Lower lobe of right lung (tissue), 2 donors: ENCODE measurements at regions not wholly inside any gene's neighbourhood (a gene's known extent, or its start where the extent isn't known, plus 50 kb on each side); places are given as distances from the start of the nearest gene placed in this dataset.

Source experiments
- ATAC-seq, 2 donors: fragments of 200-7000 bp; cut with Tn5 transposase; one replicate each; pipeline ENCODE4 v1.9.1; 2020 to 2022; ENCODE audit warnings: mild to moderate bottlenecking in 2 of 2, moderate library complexity in 2 of 2
- DNase-seq: peaks from one replicate; pipeline ENCODE4 v3.0.0-alpha.2; 2020
- H3K27ac ChIP-seq: fragments of 200-600 bp; one replicate; pipeline ENCODE4 v1.8.0; 2022
- H3K27me3 ChIP-seq: fragments of 200-600 bp; one replicate; pipeline ENCODE4 v1.8.0; 2022; ENCODE audit warnings: low read depth
- H3K36me3 ChIP-seq: fragments of 200-600 bp; one replicate; pipeline ENCODE4 v1.8.0; 2022; ENCODE audit warnings: mild to moderate bottlenecking
- H3K4me1 ChIP-seq: fragments of 200-600 bp; one replicate; pipeline ENCODE4 v1.8.0; 2022
- H3K4me3 ChIP-seq: fragments of 200-600 bp; one replicate; pipeline ENCODE4 v1.8.0; 2022; ENCODE audit warnings: mild to moderate bottlenecking
- H3K9me3 ChIP-seq: fragments of 200-600 bp; one replicate; pipeline ENCODE4 v1.8.0; 2022
- CTCF ChIP-seq: fragments of 200-600 bp; IDR thresholded peaks from one replicate; pipeline ENCODE4 v1.8.0; 2022; ENCODE audit warnings: antibody characterized with exemption, mild to moderate bottlenecking
- intact Hi-C: fragments of 100-400 bp; cut with DNase I; formaldehyde crosslinking; loops from one replicate; pipeline ENCODE4 v1.11.0; 2022
- donor health status: DM: no; HTN: yes; CAD: no; lungs with severe emphysema.

- no peak for DNase-seq
- Histone ChIP-seq H3K27me3 (no peaks in the 10 kb centered on the region), H3K4me1 (no peaks in the 10 kb centered on the region), H3K4me3 (no peak overlapping the region), H3K9me3 (no peaks in the 10 kb centered on the region), H3K27ac (no peak overlapping the region), H3K36me3 (no peaks in the 10 kb centered on the region)
- no peak for ATAC-seq
- TF ChIP-seq CTCF, result no peak
- intact Hi-C loops, result no loop called here
Observed at GRCh38 chr11:41963406-41963805, 504.0 kb upstream of the LRRC4C start.

GRCh38 chr11:41970681-41971080, 511.2 kb upstream of the LRRC4C start:
- no peak for ATAC-seq
- DNase-seq, result no peak
- Histone ChIP-seq H3K4me1 (no peaks in the 10 kb centered on the region), H3K36me3 (no peaks in the 10 kb centered on the region), H3K9me3 (no peaks in the 10 kb centered on the region), H3K4me3 (no peak overlapping the region), H3K27me3 (no peaks in the 10 kb centered on the region), H3K27ac (no peak overlapping the region)
- intact Hi-C loops, result no loop called here
- no peak for TF ChIP-seq CTCF

- TF ChIP-seq CTCF, result no peak
- no peaks in the 10 kb centered on the region for H3K27me3 ChIP-seq
- DNase-seq, result no peak
- no peaks in the 10 kb centered on the region for H3K36me3 ChIP-seq
- no peaks in the 10 kb centered on the region for H3K4me1 ChIP-seq
- no peaks in the 10 kb centered on the region for H3K9me3 ChIP-seq
- no peak overlapping the region for H3K4me3 ChIP-seq
- no peak for ATAC-seq
- no peak overlapping the region for H3K27ac ChIP-seq
- intact Hi-C loops, result no loop called here
Observed at GRCh38 chr11:41971592-41971991, 512.1 kb upstream of the LRRC4C start.

DNA sequence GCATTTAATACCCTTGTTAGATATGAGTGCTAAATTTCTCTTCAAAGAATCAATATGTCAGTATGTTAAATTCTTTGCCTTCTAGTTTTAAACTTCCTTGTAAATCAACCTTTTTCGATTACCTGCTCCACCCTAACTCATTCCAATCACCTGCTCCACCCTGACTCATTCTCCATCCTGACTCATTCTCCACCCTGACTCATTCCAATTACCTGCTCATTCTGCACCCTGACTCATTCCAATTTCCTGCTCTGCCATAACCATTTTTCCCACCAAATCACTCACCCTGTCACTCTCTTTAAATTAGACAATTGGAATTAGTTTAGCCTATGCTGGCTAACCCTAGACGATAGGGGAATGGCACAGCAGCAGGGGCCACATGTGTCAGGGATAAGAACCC, 519.5 kb upstream of the LRRC4C start:
- intact Hi-C loops, result no loop called here
- no peaks in the 10 kb centered on the region for H3K27me3 ChIP-seq

GRCh38 chr11:41980741-41981140, 521.3 kb upstream of the LRRC4C start:
- TF ChIP-seq CTCF, result no peak
- DNase-seq, result no peak

More for the DNA sequence above, 519.5 kb upstream of the LRRC4C start:
- no peaks in the 10 kb centered on the region for H3K4me1 ChIP-seq
- H3K36me3 ChIP-seq, result no peaks in the 10 kb centered on the region
- TF ChIP-seq CTCF, result no peak
- ATAC-seq (no peak), DNase-seq (no peak)
- no peak overlapping the region for H3K27ac ChIP-seq
- no peak overlapping the region for H3K4me3 ChIP-seq
- H3K9me3 ChIP-seq, result no peaks in the 10 kb centered on the region

GRCh38 chr11:41982276-41982675, 522.8 kb upstream of the LRRC4C start:
- Histone ChIP-seq H3K4me1 (no peaks in the 10 kb centered on the region), H3K9me3 (no peaks in the 10 kb centered on the region), H3K4me3 (no peak overlapping the region), H3K27me3 (no peaks in the 10 kb centered on the region), H3K27ac (no peak overlapping the region), H3K36me3 (no peaks in the 10 kb centered on the region)
- no peak for DNase-seq
- ATAC-seq, result no peak
- TF ChIP-seq CTCF, result no peak
- intact Hi-C loops, result no loop called here

More at GRCh38 chr11:41980741-41981140, 521.3 kb upstream of the LRRC4C start:
- no peaks in the 10 kb centered on the region for H3K4me1 ChIP-seq
- H3K4me3 ChIP-seq, result no peak overlapping the region
- ATAC-seq, result no peak
- H3K27me3 ChIP-seq, result no peaks in the 10 kb centered on the region
- intact Hi-C loops, result no loop called here
- no peak overlapping the region for H3K27ac ChIP-seq
- H3K36me3 ChIP-seq, result no peaks in the 10 kb centered on the region
- no peaks in the 10 kb centered on the region for H3K9me3 ChIP-seq
